ENCODE measurements at regions not wholly inside any gene's neighbourhood (a gene's known extent, or its start where the extent isn't known, plus 50 kb on each side); places are given as distances from the start of the nearest gene placed in this dataset.
A peak's percentile ranks its signal among the peaks of the same experiment; 100 is the strongest.

DNA sequence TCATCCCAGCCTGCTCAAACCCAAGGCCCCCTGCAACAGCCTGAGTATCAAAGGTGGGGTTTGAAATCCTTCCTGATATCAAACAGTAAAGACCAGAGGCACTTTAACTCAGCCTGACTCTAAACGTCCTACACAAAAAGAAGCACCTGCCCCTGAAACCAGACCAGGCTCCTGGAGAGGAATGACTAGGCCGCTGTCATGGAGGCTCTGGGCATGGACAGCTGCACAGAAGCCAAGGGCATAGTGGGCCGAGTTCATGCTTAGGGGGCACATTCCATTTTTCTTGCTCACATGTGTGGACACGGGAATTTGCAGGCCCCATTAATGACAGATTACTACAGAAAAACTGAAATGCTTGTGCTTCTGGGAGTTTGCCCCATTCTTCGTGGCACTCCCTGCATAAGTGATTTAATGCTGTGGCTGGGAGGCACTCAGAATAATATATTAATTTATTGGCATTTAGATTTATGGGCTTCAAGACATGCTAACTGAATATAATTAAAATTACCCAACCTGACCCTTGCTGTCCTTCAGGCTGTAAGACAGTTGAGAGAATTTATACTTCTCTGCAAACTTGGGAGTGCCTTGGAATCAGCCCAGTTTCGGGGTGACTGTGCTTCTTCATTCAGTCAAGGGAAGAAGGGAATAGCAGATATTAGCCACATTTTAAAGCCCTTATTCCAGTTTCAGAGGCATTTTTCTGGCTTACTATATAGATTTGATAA lies 105.5 kb downstream of the GYPC start:
- H3K9me3 ChIP-seq: no peaks in the 10 kb centered on the region
- H3K4me1 ChIP-seq: peaks cover 0 to 7% of the 10 kb centered on the region in 2 donors
- TF ChIP-seq, protein P1, sequence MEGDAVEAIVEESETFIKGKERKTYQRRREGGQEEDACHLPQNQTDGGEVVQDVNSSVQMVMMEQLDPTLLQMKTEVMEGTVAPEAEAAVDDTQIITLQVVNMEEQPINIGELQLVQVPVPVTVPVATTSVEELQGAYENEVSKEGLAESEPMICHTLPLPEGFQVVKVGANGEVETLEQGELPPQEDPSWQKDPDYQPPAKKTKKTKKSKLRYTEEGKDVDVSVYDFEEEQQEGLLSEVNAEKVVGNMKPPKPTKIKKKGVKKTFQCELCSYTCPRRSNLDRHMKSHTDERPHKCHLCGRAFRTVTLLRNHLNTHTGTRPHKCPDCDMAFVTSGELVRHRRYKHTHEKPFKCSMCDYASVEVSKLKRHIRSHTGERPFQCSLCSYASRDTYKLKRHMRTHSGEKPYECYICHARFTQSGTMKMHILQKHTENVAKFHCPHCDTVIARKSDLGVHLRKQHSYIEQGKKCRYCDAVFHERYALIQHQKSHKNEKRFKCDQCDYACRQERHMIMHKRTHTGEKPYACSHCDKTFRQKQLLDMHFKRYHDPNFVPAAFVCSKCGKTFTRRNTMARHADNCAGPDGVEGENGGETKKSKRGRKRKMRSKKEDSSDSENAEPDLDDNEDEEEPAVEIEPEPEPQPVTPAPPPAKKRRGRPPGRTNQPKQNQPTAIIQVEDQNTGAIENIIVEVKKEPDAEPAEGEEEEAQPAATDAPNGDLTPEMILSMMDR (IDR thresholded peaks at IDR 0.05): no peak
- H3K4me3 ChIP-seq: no peak overlapping the region
- DNase-seq: no peak
- H3K27me3 ChIP-seq: no peaks in the 10 kb centered on the region
- ATAC-seq: peak; percentile 23
- intact Hi-C loops (cut with DNase I): no loop called here
- H3K36me3 ChIP-seq: no peaks in the 10 kb centered on the region
- no peak overlapping the region for H3K27ac ChIP-seq

DNA sequence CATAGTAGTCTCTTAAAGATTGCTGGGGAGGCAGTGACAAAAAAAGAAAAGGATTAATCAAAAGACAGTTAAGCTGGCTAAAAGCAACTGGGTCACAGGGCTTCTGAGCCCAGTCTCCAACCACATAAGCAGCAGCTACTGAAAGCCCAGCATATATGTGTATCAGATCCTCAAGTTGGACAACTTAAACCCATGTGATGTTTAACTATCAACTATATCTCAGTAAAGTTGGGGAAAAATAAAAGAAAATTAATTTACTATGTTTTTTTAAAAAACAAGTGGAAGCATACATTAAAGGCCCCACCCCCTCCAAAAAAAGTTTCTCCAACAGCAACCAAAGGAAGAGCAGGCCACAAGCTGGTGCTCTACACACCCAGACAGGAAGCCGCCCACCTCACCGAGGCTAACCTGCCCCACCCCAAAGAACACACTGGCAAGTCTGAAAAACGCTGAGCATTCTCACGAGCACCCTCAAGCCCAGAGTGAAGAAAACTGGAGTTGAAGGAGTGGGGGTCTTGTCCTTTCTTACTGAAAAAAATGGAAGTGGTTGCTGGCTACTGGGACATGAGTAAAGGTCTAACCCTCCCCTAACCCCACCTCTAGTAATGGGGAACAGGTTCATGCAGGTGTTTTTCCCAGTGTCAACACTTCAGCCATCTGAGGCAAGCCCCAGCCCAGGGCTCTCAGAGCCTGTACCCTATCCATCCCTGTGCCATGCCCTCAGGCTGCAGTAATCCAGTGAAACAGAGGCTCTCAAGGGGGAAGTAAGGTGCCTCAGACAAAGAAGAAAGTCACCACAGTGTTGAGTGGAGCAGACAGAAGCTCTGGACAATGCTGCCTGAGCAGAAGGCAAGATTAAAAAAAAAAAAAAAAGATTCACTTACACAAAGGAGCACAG lies 106.3 kb downstream of the GYPC start:
- intact Hi-C loops (cut with DNase I): no loop called here
- ATAC-seq: peak; percentile 30
- Histone ChIP-seq H3K4me1 (peaks cover 0 to 7% of the 10 kb centered on the region in 2 donors), H3K36me3 (no peaks in the 10 kb centered on the region), H3K4me3 (no peak overlapping the region), H3K27me3 (no peaks in the 10 kb centered on the region), H3K9me3 (no peaks in the 10 kb centered on the region), H3K27ac (no peak overlapping the region)
- TF ChIP-seq, protein P1 (IDR thresholded peaks at IDR 0.05): no peak
- DNase-seq: peak in 1 of 4 donors; percentile 47

- no peaks in the 10 kb centered on the region for H3K9me3 ChIP-seq
- TF ChIP-seq, protein P1 (IDR thresholded peaks at IDR 0.05): no peak
- H3K27me3 ChIP-seq: no peaks in the 10 kb centered on the region
- ATAC-seq: no peak
- DNase-seq: no peak
- H3K36me3 ChIP-seq: no peaks in the 10 kb centered on the region
- no peak overlapping the region for H3K27ac ChIP-seq
- no peak overlapping the region for H3K4me3 ChIP-seq
- intact Hi-C loops (cut with DNase I): no loop called here
- H3K4me1 ChIP-seq: peaks cover 0 to 7% of the 10 kb centered on the region in 2 donors
Measured at GRCh38 chr2:126764686-126765265, 108.8 kb downstream of the GYPC start.

GRCh38 chr2:126765395-126765794 lies 109.4 kb downstream of the GYPC start:
- intact Hi-C loops (cut with DNase I): no loop called here
- Histone ChIP-seq H3K4me1 (peaks cover 0 to 7% of the 10 kb centered on the region in 2 donors), H3K27me3 (no peaks in the 10 kb centered on the region), H3K4me3 (no peak overlapping the region), H3K27ac (no peak overlapping the region), H3K9me3 (no peaks in the 10 kb centered on the region), H3K36me3 (no peaks in the 10 kb centered on the region)
- DNase-seq (no peak), ATAC-seq (no peak)
- TF ChIP-seq, protein P1 (IDR thresholded peaks at IDR 0.05): no peak
